Activated CD4-positive, alpha-beta T cell treated with anti-CD3 and anti-CD28 coated beads, Interleukin-2, amount 50 U/mL, for 16 hours (primary cell): ENCODE measurements at regions not wholly inside any gene's neighbourhood (a gene's known extent, or its start where the extent isn't known, plus 50 kb on each side); places are given as distances from the start of the nearest gene placed in this dataset.
"Not testable (repeated sequence)": the region's sequence is repeated elsewhere in the genome, so short reads cannot be mapped to it uniquely, and the experiment has no call there.

Source experiments
- DNase-seq: peaks from one replicate; pipeline ENCODE4 v3.0.0-alpha.2; 2020

DNA sequence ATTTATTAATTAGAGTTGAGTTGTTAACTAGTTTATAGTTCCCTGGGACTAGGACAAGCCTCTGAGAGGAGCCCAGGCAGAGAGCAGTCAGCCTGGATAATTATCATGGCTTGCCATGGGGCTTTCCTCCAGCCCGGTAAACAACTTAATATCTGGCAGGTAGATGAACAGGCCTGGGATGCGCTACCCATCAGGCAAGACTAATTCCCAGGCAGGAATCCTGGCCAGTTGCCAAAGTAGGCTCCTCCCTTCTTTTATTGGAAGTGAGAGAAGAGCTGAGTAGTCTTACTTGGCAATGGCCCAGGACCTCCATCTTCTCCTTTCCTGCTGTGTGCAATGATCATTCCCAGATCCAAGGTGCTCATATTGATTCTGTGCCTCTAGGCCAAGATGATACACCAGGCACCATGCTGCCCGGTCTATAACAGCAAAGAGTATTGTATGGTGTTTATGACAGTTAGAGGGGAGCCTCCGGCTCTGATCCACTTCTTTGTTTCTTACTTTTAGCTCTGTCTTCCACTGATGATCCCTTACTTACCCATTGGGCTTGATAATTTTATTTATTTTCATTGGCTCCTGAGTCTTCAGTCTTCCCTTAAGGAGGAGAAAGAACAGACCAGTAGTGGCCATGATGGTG, 408.7 kb downstream of the REEP3 start:
- no peak for DNase-seq

DNA sequence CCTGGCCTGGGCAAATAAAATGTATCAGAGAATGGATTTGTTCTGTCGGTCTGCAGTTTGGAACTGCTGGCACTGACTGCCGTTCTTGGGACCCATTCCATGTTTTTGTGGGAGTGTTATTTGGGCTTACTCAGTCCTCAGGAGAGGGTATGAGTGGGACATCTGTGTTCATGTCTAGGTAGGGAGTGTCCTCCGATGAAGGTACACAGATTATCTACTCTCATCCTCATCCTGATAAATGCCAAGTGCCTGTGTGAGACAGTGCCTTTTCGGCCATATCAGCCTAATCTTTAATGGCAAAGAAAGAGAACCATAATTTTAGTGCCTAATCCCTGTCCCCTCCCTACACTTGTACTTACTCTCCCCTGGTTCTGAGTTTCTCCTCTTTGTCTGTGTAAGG, 409.4 kb downstream of the REEP3 start:
- DNase-seq, result no peak

DNA sequence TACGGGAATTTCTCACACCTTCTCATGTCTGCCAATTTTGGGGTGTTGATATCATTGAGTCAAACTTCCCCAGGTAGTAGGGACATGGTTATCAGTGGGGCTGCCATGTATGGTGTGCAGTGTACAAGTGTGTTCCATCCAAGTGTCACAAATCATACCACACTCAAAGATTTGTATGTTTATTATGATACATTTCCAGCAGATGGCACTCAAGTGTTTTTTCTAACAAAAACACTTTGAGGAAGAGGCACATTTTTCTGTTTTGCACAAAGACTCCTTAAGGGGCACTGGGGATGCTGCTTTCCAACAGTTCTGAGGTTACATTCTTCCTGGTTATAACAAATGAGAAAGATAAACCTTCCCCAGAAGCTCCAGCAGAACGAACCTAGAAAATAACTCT, 414.5 kb downstream of the REEP3 start:
- DNase-seq, result no peak

DNA sequence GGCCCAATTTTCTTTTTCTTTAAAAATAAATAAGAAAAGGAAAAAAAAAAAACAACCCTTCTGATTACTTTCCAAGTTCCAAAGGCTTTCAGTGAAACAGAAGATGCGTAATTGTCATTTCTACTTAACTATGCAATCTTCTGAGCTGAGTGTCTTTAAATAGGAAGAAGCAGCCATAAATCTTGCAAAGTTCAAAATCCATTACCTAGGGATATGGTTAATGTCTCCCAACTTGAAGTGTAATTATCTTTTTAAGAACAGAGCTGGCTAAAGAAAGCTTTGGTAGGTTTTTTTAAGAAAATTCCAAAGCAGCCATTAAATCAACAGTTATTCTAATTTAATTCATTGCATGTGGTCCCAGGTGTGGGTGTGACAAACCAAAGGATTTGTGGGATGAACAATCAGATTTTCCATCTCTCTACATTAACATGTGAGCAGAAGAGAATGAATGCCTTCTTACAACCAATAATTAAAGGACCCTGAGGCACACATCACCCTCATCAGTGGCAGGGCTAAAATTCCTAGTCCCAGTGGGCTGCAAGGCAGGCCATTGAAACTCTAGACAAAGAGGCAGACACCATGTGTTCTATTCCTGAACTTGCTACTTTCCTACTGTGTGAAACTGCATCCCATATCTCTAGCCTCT, 419.2 kb downstream of the REEP3 start:
- DNase-seq, result no peak

DNA sequence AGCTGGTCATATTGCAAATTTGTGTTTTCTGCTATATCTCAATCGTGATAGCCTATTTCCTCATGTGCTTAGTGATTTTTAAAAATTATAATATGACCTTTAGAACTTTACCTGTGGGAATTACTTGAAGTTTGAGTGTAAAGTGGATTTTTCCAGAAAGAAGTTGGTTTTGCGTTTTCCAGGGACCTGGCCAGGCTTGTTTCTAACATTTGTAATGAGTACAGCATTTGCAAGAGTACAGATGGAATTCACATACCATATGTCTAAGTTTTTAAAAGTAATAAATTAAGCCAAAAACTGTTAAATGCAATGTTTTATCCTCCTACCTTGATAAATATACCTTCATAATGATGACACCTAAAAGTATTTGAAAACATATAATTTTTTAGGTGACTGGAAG, 443.2 kb downstream of the REEP3 start:
- DNase-seq, result no peak

DNA sequence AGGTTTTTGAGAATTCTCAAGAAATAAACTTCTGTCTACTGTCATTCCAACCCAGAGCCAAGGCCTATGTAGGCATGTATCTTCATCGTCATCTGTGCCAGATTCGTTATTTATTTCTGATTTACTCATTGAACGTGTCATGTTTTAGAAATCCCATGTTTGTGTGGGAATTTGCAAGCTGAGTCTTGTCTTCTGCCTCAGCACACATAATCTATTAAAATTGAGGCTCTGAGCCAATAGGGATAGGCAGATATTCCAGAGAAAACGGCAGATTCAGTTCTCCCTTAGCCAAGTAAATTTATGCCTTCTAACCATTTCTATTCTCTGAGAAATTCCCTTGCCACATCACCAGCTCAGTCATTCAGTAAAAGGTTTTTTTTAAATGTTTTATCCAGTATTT, 444.6 kb downstream of the REEP3 start:
- DNase-seq, result no peak

DNA sequence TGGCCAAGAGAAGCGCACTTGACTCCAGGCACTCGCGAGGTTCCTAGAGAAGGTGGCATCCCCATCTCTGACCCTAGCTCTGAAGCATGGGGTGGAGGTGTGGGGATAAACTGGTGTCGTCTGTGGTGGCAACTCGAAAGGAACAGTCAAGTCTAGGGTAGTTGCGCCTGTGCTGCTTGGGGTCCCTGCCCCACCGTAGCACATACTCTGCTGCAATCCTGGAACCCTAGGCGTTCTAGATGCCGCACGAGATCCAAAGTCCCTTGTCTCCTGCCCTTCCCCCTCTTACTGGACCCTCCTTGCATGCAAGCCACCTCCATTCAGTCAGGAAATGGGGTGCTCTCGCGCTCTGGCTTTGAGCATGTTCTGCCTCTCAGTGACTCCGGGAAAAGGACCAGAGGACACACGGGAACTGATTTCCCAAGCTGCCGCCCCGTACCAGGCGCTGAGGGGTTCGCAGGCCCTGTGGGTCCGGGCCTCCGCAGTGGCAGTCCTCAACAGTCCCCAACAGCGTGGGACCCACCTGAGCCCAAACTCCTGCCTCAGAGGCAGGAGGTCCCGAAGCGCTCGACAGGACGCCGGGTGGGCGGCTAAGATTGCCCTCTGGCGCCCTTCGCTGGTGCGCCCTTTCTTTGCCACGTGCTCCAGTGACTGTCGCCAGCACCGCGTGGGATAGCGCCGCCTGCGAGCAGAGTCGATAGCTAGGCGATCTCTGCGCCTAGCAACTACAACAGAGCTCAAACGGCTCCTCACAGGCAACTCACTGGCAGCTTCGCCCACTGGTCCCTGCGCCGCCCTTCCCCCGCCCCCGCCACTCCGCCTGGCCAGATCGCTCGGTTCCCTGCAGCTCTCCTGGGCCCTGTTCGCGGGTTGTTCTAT, 452.0 kb downstream of the REEP3 start:
- DNase-seq, result no peak

DNA sequence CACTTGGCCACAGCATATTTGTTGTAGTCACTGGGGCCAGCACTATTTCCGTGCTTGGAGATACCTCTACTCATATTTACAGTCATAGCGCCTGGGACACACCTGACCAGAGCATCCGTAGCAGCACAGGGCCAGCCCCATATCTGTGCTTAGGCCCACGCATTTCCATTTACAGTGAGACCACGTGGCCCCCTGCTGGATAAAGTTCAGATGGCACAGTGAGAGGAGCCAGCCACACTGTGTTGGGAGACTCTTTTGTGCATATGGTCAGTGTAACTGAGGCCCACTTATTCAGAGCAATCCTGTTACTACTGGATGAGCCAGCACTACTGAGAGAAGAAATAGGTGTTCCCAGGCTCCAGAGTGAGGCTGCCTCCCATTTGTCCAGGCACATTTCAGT, 455.3 kb downstream of the REEP3 start:
- DNase-seq, result peak; percentile 50

DNA sequence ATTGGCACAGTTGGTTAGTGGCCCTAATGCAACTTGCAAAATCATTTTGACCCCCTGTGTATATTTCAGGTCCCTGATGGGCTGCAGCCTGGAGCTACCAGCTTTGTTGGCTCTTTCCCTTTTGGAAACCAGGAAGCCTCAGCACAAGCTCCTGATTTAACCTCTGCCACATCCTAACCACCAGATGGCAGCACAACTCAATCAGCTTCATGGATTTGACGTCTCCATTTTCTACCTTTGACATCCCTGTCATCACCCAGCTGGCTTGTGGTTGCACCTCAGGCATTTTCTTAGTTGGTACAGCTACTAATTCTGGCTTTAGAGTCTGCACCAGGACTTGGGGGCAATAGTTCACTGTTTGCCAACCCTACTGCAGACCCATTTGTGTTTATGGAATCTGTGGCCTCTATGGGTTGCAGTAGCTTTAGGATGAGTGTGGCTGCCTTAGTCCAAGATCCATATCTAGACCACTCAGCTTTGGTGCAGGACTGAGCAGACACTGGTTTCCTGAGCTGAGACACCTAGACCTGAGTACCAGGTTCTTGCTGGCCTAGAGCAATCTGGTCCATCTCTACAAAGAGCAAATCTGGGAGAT, 456.2 kb downstream of the REEP3 start:
- peak; percentile 46 for DNase-seq

DNA sequence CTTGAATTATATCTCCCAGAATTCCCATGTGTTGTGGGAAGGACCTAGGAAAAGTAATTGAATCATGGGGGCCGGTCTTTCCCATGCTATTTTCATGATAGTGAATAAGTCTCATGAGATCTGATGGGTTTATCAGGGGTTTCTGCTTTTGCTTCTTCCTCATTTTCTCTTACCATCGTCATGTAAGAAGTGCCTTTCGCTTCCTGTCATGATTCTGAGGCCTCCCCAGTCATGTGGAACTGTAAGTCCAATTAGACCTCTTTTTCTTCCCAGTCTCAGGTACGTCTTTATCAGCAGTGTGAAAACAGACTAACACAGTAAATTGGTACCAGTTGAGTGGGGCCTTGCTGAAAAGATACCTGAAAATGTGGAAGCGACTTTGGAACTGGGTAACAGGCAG, 459.7 kb downstream of the REEP3 start:
- DNase-seq, result not testable (repeated sequence)

DNA sequence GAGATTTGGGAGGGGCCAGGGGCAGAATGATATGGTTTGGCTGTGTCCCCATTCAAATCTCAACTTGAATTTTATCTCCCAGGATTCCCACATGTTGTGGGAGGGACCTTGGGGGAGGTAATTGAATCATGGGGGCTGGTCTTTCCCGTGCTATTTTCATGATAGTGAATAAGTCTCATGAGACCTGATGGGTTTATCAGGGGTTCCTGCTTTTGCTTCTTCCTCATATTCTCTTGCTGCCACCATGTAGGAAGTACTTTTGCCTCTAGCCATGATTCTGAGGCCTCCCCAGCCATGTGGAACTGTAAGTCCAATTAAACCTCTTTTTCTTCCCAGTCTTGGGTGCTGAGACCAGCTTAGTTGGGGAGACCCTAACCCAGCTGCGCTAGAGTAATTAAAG, 462.9 kb downstream of the REEP3 start:
- DNase-seq, result not testable (repeated sequence)

DNA sequence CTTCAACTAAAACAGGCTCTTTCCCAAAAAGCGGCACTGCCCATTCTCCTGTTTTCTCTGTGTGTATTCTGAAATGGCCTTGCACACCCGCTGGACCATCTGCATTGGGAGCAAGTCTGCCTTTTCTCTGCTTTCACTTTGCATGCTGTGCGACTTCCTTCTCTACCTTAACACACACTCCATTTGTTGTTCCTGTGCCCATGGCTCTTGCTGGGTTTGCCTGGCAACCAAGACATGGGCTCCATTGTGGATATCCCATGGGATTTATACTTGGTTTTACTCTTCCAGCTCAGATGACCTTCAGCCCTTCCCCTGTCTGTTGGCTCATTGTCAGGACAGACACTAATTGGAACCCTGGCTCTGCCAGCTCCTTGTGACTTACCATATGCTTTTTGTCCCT, 465.3 kb downstream of the REEP3 start:
- DNase-seq, result no peak

DNA sequence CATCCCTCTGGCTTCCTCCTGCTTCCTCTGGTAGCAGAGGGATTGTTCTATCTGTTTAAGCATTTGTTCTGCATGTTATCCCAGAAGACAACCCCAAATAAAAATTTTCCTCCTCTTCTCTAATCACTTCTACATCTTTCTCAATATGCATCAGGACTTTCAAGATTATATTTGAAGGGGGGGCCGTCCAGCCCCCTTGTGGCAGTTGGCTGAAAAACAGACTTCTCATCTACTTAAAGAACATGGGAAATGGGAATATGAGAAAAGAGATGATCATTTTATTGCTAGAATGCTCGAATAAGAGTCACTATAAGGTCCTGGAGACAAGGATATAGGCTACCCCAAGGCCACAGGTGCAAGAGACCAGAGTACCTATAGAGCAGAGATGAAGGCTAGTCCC, 466.0 kb downstream of the REEP3 start:
- DNase-seq, result no peak

DNA sequence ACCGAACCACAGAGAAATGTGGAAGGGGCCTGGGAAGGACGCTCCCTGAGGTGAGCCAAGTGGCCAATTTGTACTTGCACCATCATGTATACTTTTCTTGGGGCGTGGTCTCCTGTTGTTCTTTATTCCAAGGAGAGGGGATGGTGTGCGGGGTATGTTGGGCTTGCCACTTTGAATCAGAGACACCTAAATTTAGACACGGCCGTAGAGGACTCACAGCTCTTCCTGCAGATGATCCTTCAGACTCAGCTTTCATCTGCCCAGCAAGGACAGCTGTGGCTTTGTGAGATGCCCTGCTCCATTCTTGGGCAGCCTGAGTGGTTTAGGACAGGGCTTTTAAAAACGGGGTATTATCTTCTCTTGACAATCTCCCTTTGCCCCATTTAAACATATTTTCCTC, 473.2 kb downstream of the REEP3 start:
- DNase-seq, result no peak

DNA sequence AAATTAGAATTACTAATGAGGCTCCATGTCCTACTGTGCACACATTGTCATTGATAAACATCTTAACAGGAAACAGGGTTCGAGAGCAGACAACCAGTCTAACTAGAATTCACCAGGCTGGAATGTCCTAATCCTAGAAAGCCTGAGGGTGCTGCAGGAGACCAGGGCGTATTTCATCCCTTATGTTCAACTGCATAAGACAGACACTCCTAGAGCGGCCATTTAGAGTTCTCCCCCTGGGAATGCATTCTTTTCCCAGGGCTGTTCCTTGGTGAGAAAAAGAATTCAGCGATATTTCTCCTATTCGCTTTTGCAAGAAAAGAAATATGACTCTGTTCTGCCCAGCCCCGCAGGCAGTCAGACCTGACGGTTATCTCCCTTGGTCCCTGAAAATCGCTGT, 486.0 kb downstream of the REEP3 start:
- DNase-seq, result no peak

DNA sequence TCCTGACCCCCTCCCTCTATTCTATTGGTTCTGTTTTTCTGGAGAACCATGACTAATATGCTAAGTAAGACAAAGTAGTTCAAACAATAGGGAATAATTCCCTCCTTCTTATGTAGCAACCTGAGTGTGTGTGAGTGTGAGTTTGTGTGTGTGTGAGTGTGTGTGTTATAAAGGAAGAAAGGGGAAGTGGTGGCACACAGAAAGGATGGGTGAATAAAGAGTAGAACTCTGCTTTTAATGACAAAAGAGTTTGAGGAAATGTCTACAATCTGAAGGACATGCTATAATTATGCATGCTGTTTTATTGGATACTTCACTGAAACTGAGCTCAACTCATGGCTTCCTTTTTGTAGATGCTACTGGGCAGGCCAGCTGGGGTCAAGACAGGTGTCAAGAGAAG, 489.5 kb downstream of the REEP3 start:
- no peak for DNase-seq

DNA sequence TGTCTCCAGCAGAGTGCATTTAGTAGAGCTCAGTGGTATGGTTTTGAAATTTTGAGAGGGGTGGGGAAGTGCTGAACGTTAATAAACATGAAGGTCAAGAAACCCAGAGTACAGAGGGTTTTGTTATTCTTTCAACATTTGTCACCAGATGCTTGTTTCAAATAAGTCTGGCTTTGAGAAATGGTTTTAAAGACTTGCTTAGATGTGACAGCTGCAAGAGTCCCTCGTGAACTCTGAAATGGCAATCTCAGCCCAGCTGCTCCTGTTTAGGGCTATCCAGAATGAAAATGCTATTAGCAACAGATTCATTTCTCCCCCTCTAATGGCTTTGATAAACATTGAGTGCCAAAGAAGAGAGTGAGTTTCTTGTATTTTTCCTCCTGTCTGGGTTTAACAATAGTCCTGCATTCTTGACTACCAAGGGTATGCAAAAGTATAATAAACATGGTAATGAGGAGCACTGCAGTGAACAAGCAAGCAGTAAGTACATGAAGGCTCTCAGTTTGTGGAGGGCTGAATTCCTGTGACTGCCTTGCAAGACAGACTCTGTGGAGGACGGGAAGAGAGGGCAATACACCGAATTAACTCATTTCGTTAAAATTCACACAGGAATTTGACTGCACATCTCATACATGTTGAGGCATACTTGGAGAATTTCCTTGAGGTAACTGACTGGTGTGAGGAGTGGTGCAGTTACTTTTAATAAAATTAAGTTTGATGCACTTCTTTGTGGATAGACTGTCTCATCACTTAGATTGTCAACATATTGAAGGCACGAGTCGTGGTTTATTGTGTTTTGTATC, 490.9 kb downstream of the REEP3 start:
- DNase-seq, result no peak

DNA sequence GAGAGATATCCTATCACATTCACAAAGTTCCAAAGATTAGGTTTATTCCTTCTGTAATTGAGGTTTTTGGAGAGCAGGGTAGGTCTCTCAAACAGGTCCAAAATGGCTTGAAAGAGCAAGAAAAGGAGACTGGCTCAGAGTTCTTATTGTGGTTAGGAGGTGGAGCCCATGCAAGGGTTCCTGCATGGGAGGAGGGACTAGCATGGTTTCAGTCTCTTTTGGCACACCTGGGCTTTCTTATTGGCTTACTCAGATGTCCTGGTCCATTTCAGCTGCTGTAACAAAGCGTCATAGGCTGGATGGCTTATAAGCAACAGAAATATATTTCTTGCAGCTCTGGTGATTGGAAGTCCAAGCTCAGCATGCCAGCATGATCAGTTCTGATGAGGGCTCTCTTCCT, 493.1 kb downstream of the REEP3 start:
- DNase-seq, result no peak

DNA sequence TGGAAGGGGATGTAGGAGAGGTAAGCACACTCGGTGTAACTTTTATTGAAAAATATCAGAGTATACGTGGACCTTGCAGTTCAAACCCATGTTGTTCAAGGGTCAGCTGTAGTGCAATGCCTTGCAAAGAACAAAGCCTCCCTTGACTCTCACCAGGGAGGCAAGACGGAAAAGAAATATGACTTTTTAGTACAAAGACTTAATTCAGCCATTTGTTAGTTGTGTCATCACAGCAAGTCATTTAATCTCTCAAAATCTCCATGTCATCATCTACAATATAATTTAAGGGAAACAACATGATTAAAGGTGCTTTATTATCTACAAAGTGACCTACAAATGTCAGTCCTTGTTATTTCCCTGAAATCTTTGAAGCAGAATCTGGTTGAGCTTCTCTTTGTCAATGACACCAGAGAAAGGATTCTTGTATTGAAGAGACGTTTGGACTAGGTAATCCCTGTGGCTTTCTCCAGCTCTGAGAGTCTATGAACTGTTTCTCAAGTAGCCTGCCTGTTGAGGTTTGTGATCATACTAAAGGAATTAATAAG, 502.8 kb downstream of the REEP3 start:
- DNase-seq, result no peak

DNA sequence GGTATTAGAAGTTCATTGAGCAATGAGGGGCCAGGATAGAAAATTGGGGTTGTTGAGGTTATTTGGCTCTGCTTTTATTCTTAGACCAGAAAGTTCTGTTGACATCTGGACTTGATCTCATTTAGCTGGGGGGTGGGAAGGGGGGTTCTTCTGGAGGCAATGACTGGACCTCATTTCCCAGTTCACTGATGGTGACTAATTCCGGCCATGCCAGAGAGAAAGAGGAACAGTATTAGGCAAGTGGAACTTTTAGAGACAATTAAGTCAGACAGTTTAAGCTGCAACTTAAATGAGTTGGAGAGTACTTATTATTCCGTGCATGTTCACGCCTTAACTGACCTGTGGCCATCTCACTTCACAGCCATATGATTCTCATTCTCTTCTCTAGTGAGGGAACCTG, 512.5 kb downstream of the REEP3 start:
- DNase-seq, result no peak

DNA sequence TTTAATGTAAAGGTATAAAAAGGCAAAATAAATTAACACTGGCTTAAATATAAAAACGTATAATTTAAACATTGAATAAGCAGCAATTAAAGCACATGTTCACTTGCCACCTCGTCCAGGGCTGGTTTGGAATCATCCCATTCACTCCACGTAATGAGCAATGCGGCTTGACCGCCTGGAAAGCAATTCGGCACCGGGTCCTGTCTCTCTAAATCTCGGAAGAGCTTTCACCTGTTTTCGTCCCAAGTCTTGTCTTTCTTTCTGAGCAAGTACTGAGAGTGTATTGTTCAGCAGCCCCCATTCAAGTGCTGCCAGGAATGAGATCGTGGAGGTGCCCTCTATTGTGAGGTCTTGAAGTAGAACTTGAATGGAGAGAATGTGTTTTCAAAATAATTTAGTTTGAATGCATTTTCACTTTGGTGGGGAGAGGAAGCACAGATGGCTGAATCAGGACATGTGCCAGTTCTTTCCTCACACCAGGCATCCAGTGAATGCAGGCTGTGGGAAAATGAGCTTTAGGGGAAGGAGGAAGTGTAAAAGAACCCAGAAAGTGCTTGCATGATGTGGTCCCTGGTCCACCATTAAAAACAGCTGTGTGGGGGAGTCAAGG, 515.2 kb downstream of the REEP3 start:
- no peak for DNase-seq

DNA sequence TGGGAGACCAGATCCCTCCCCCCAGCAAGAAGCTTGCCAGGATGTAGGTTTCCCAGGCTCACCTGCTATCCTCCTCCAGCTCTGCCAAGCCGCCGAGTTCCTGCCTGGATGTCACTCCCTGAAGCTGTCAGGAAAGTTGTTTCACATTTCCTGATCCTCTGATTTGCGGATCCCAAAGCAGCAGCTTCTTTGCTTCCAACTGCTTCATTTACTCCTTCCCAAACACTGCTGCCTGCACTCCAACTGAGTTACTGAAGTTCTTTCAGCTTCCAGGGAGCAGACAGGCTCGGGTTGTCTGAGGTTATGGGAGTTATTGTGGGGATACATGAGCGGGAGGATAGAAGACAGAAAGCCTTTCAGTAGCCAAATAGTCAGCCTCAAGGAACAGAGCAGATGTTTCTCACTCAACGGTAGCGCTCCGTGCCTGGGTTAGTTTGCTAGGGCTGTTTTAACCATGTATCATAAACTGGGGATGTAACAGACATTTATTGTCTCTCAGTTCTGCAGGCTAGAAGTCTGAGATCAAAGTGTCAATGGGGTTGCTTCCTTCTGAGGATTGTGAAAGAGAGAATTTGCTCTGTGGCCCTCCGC, 516.0 kb downstream of the REEP3 start:
- no peak for DNase-seq
